ENCODE measurements at regions not wholly inside any gene's neighbourhood (a gene's known extent, or its start where the extent isn't known, plus 50 kb on each side); places are given as distances from the start of the nearest gene placed in this dataset.

DNA sequence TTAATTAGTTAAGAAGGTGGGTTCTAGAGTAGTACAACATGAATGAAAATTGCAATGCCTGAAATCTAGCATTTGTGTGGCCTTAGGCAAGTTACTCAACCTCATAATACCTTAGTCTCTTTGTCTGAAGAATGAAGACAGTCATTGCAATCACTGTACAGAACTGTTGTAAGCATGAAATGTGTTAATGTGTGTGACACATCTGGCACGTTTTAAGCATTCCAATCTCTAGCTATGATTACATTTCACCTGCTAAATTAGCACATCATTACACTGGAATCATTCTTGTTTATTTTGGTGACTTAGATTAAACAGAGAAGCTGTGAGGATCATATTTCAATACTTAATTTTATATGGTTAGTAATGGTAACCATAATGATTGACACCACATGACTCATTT, 629.7 kb upstream of the KIF2B start:
- no peaks in the 10 kb centered on the region for H3K36me3 ChIP-seq (replicated peaks in 1 of 2; ENCODE audit: control insufficient read depth in 1 of 2, insufficient read depth in 2 of 2, low read length in 1 of 2)
- H3K9me2 ChIP-seq, result no peaks in the 10 kb centered on the region
- TF ChIP-seq MXI1 (IDR thresholded peaks at IDR 0.05; ENCODE audit: low read depth, low read length), result no peak
- TF ChIP-seq RCOR1 (IDR thresholded peaks at IDR 0.05; ENCODE audit: low read length), result no peak
- TF ChIP-seq RAD21 (IDR thresholded peaks at IDR 0.05; ENCODE audit: low read length), result no peak
- no peak for TF ChIP-seq TAF1 (IDR thresholded peaks at IDR 0.05; ENCODE audit: borderline replicate concordance, low read depth, low read length)
- no peak for TF ChIP-seq FOXJ3 (CRISPR knock-in tag; IDR thresholded peaks at IDR 0.05)
- no peak for TF ChIP-seq POLR2AphosphoS5 (IDR thresholded peaks at IDR 0.05; ENCODE audit: low read depth, low read length)
- no peak for TF ChIP-seq EP300 (IDR thresholded peaks at IDR 0.05; ENCODE audit: borderline replicate concordance in 1 of 2, low read depth in 1 of 2, low read length in 1 of 2)
- no peak for TF ChIP-seq RFX5 (IDR thresholded peaks at IDR 0.05; ENCODE audit: low read length)
- TF ChIP-seq RXRA (IDR thresholded peaks at IDR 0.05; ENCODE audit: borderline replicate concordance, low read depth), result no peak
- TF ChIP-seq FOXM1 (IDR thresholded peaks at IDR 0.05; ENCODE audit: low read depth), result no peak
- no peak for TF ChIP-seq YY1 (IDR thresholded peaks at IDR 0.05; ENCODE audit: low read depth)
- TF ChIP-seq, protein P1, sequence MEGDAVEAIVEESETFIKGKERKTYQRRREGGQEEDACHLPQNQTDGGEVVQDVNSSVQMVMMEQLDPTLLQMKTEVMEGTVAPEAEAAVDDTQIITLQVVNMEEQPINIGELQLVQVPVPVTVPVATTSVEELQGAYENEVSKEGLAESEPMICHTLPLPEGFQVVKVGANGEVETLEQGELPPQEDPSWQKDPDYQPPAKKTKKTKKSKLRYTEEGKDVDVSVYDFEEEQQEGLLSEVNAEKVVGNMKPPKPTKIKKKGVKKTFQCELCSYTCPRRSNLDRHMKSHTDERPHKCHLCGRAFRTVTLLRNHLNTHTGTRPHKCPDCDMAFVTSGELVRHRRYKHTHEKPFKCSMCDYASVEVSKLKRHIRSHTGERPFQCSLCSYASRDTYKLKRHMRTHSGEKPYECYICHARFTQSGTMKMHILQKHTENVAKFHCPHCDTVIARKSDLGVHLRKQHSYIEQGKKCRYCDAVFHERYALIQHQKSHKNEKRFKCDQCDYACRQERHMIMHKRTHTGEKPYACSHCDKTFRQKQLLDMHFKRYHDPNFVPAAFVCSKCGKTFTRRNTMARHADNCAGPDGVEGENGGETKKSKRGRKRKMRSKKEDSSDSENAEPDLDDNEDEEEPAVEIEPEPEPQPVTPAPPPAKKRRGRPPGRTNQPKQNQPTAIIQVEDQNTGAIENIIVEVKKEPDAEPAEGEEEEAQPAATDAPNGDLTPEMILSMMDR (IDR thresholded peaks at IDR 0.05), result no peak
- TF ChIP-seq TEAD4 (IDR thresholded peaks at IDR 0.05; ENCODE audit: borderline replicate concordance, insufficient read depth), result no peak
- TF ChIP-seq, protein P2, sequence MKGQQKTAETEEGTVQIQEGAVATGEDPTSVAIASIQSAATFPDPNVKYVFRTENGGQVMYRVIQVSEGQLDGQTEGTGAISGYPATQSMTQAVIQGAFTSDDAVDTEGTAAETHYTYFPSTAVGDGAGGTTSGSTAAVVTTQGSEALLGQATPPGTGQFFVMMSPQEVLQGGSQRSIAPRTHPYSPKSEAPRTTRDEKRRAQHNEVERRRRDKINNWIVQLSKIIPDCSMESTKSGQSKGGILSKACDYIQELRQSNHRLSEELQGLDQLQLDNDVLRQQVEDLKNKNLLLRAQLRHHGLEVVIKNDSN (IDR thresholded peaks at IDR 0.05; ENCODE audit: borderline replicate concordance, low read depth), result no peak
- TF ChIP-seq, protein P3, sequence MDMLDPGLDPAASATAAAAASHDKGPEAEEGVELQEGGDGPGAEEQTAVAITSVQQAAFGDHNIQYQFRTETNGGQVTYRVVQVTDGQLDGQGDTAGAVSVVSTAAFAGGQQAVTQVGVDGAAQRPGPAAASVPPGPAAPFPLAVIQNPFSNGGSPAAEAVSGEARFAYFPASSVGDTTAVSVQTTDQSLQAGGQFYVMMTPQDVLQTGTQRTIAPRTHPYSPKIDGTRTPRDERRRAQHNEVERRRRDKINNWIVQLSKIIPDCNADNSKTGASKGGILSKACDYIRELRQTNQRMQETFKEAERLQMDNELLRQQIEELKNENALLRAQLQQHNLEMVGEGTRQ (IDR thresholded peaks at IDR 0.05; ENCODE audit: borderline replicate concordance, low read depth, low read length), result no peak
- no peak for TF ChIP-seq NFIC (IDR thresholded peaks at IDR 0.05; ENCODE audit: borderline replicate concordance)
- TF ChIP-seq GABPA (IDR thresholded peaks at IDR 0.05; ENCODE audit: low read depth), result no peak
- TF ChIP-seq, protein P4, sequence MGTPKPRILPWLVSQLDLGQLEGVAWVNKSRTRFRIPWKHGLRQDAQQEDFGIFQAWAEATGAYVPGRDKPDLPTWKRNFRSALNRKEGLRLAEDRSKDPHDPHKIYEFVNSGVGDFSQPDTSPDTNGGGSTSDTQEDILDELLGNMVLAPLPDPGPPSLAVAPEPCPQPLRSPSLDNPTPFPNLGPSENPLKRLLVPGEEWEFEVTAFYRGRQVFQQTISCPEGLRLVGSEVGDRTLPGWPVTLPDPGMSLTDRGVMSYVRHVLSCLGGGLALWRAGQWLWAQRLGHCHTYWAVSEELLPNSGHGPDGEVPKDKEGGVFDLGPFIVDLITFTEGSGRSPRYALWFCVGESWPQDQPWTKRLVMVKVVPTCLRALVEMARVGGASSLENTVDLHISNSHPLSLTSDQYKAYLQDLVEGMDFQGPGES (IDR thresholded peaks at IDR 0.05; ENCODE audit: low read depth, low read length), result no peak
- no peaks in the 10 kb centered on the region for H3K27me3 ChIP-seq (ENCODE audit: insufficient read depth)
- no peak overlapping the region for H3K27ac ChIP-seq (ENCODE audit: low read depth in 2 of 2, low read length in 1 of 2)
- no peaks in the 10 kb centered on the region for H3K79me2 ChIP-seq (ENCODE audit: insufficient read depth)
- ChIA-PET CTCF (no interaction called here), POLR2A (no interaction called here)
- WGBS (ENCODE audit: low lambda C conversion rate), result 24% methylated on average over 1 of the region's 1 CpG
- H3K4me3 ChIP-seq (ENCODE audit: low read depth in 2 of 2, low read length in 1 of 2), result no peak overlapping the region
- H3K4me1 ChIP-seq (ENCODE audit: control insufficient read depth in 1 of 2, insufficient read depth in 2 of 2, low read depth in 1 of 2, low read length in 1 of 2), result no peaks in the 10 kb centered on the region
- DNase-seq, result no peak
- no peak overlapping the region for H3K4me2 ChIP-seq
- no peak overlapping the region for H3K9ac ChIP-seq
- no peaks in the 10 kb centered on the region; the same call in 1 of the 2 replicates for H3K9me3 ChIP-seq
- no peaks in the 10 kb centered on the region for H4K20me1 ChIP-seq (ENCODE audit: insufficient read depth)
- H2AFZ ChIP-seq (ENCODE audit: low read depth), result no peak overlapping the region
- H3F3A ChIP-seq (replicated peaks; ENCODE audit: insufficient read depth), result no peaks in the 10 kb centered on the region
